ENCODE measurements at regions not wholly inside any gene's neighbourhood (a gene's known extent, or its start where the extent isn't known, plus 50 kb on each side); places are given as distances from the start of the nearest gene placed in this dataset.

DNA sequence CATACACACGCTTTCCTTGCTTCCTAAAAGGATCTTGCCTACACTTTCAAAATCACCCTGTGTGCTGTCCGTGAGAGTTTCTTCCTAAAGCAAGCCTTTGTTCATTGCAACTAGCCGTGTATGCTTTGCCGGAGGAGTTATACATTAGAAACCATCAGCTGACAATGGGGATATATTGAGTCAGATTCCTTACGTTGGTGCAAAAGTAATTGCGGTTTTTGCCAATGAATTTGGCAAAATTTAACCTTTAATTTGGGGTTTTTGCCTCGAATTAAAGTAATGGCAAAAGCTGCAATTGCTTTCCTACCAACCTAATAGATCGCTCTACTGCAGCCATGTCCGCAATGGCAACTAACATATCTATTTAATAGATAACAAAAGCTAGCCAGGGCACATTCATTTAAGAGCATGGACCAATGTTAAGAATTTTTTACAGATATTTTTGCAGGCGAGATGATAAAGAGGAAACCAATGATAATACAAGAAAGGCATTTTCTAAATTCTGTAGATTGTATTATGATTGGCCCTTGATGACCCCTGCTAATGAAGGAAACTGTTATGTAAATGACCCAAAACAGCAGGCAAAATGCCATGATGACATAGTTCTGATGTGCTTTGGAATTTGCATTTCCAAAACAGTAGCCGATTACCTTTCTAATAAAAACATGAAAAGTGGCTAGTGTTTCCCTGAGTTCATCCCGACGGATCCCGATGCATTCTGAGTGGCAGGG, 184.8 kb upstream of the NRP1 start:
- Histone ChIP-seq H3K4me2 (ENCODE audit: unreplicated experiment) (no peak overlapping the region), H3K4me3 (no peak overlapping the region), H3K79me2 (ENCODE audit: insufficient read depth) (no peaks in the 10 kb centered on the region), H3K9me2 (ENCODE audit: insufficient read depth) (no peaks in the 10 kb centered on the region), H3K9me3 (ENCODE audit: low read depth) (no peaks in the 10 kb centered on the region), H3F3A (ENCODE audit: insufficient read depth) (no peaks in the 10 kb centered on the region), H3K4me1 (ENCODE audit: insufficient read depth) (peaks cover 9% of the 10 kb centered on the region), H2AFZ (no peak overlapping the region), H3K27me3 (replicated peaks; ENCODE audit: insufficient read depth) (no peaks in the 10 kb centered on the region), H3K36me3 (ENCODE audit: low read depth) (no peaks in the 10 kb centered on the region), H4K20me1 (ENCODE audit: insufficient read depth) (no peaks in the 10 kb centered on the region), H3K27ac (no peak overlapping the region), H3K9ac (no peak overlapping the region)
- DNase-seq = no peak
- WGBS, 2 experiments (ENCODE audit: low coverage in 1 of 2, low lambda C conversion rate in 2 of 2, missing lambda C conversion rate in 2 of 2) = 82 to 84% methylated on average over 14 of the region's 14 CpGs
- no peak for TF ChIP-seq EZH2phosphoT487 (IDR thresholded peaks at IDR 0.05; ENCODE audit: insufficient read depth, low read depth)
- no peak for TF ChIP-seq EZH2 (IDR thresholded peaks at IDR 0.05; ENCODE audit: insufficient read depth, poor library complexity, severe bottlenecking)
- in situ Hi-C loops (cut with MboI) = no loop called here

DNA sequence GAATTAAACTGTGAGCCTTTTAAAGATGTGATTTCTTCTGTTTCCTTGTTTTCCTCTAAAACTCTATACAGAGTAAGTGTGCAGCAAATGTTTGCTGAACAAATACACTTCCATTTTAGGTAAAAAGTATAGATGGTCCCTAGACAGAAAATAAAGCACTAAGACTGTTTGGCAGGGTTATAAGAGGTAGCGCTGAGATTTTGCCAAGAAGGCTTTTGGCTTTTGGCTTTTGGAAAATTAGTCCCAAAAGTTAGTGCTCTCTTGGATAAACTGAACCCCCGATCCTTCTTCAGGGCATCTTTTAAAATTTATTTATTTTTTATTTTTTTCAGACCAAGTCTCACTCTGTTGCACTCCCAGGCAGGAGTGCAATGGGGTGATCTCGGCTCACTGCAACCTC, 175.7 kb upstream of the NRP1 start:
- H3K27me3 ChIP-seq (replicated peaks; ENCODE audit: insufficient read depth) = no peaks in the 10 kb centered on the region
- 79 to 80% methylated on average over 3 of the region's 3 CpGs for WGBS, 2 experiments (ENCODE audit: low coverage in 1 of 2, low lambda C conversion rate in 2 of 2, missing lambda C conversion rate in 2 of 2)
- H3K4me3 ChIP-seq = no peak overlapping the region
- H2AFZ ChIP-seq = no peak overlapping the region
- no peak for TF ChIP-seq EZH2 (IDR thresholded peaks at IDR 0.05; ENCODE audit: insufficient read depth, poor library complexity, severe bottlenecking)
- TF ChIP-seq EZH2phosphoT487 (IDR thresholded peaks at IDR 0.05; ENCODE audit: insufficient read depth, low read depth) = no peak
- H3F3A ChIP-seq (ENCODE audit: insufficient read depth) = no peaks in the 10 kb centered on the region; the same call in 1 of the 2 replicates
- no peak overlapping the region for H3K27ac ChIP-seq
- DNase-seq = no peak
- no peak overlapping the region for H3K4me2 ChIP-seq (ENCODE audit: unreplicated experiment)
- H4K20me1 ChIP-seq (ENCODE audit: insufficient read depth) = no peaks in the 10 kb centered on the region
- H3K36me3 ChIP-seq (ENCODE audit: low read depth) = no peaks in the 10 kb centered on the region
- H3K9ac ChIP-seq = no peak overlapping the region
- H3K79me2 ChIP-seq (ENCODE audit: insufficient read depth) = no peaks in the 10 kb centered on the region
- no peaks in the 10 kb centered on the region for H3K9me3 ChIP-seq (ENCODE audit: low read depth)
- H3K4me1 ChIP-seq (ENCODE audit: insufficient read depth) = peaks cover 22% of the 10 kb centered on the region
- in situ Hi-C loops (cut with MboI) = no loop called here
- no peaks in the 10 kb centered on the region for H3K9me2 ChIP-seq (ENCODE audit: insufficient read depth)

DNA sequence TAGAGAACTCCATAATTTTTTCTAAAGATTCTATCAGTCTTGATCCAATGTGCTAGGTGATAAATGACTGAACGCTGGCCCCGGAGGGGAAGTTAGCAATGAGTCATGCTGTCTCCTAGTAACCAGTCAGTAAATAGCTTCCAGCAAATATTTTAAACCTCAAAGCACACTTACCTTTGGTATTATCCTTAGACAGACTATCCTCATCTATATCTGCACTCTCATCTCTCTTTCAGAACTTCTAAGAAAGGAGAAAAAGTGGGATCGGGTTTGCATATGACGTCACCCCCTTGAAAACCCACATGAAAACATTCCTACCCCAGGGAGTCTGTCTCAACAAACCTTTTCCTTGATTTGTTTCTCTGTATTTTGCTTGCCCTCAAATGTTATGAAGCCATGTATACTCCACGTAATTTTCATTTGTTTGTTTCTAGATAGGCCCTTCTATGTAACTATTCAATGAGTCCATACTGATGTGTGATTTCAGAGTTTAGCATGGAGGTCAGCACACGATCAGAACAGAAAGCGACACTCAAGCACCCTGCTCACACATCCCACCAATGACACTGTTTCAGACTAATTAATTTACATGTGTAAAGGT, 174.9 kb upstream of the NRP1 start:
- H3K27me3 ChIP-seq (replicated peaks; ENCODE audit: insufficient read depth) = no peaks in the 10 kb centered on the region
- in situ Hi-C loops (cut with MboI) = no loop called here
- peak overlapping the region; percentile 35 for H3K4me2 ChIP-seq (ENCODE audit: unreplicated experiment)
- H2AFZ ChIP-seq = no peak overlapping the region
- 34 to 36% methylated on average over 7 of the region's 7 CpGs for WGBS, 2 experiments (ENCODE audit: low coverage in 1 of 2, low lambda C conversion rate in 2 of 2, missing lambda C conversion rate in 2 of 2)
- no peaks in the 10 kb centered on the region for H3K79me2 ChIP-seq (ENCODE audit: insufficient read depth)
- H3K9ac ChIP-seq = peak overlapping the region; percentile 23
- H3F3A ChIP-seq (ENCODE audit: insufficient read depth) = no peaks in the 10 kb centered on the region; the same call in 1 of the 2 replicates
- H3K27ac ChIP-seq = peak overlapping the region; percentile 5
- TF ChIP-seq EZH2 (IDR thresholded peaks at IDR 0.05; ENCODE audit: insufficient read depth, poor library complexity, severe bottlenecking) (no peak), EZH2phosphoT487 (IDR thresholded peaks at IDR 0.05; ENCODE audit: insufficient read depth, low read depth) (no peak)
- peak overlapping the region; percentile 19; the same call in 1 of the 2 replicates for H3K4me3 ChIP-seq
- peak; percentile 88 for DNase-seq
- H3K36me3 ChIP-seq (ENCODE audit: low read depth) = no peaks in the 10 kb centered on the region
- H3K9me3 ChIP-seq (ENCODE audit: low read depth) = no peaks in the 10 kb centered on the region
- H4K20me1 ChIP-seq (ENCODE audit: insufficient read depth) = no peaks in the 10 kb centered on the region
- H3K4me1 ChIP-seq (ENCODE audit: insufficient read depth) = peaks cover 22% of the 10 kb centered on the region
- H3K9me2 ChIP-seq (ENCODE audit: insufficient read depth) = no peaks in the 10 kb centered on the region

DNA sequence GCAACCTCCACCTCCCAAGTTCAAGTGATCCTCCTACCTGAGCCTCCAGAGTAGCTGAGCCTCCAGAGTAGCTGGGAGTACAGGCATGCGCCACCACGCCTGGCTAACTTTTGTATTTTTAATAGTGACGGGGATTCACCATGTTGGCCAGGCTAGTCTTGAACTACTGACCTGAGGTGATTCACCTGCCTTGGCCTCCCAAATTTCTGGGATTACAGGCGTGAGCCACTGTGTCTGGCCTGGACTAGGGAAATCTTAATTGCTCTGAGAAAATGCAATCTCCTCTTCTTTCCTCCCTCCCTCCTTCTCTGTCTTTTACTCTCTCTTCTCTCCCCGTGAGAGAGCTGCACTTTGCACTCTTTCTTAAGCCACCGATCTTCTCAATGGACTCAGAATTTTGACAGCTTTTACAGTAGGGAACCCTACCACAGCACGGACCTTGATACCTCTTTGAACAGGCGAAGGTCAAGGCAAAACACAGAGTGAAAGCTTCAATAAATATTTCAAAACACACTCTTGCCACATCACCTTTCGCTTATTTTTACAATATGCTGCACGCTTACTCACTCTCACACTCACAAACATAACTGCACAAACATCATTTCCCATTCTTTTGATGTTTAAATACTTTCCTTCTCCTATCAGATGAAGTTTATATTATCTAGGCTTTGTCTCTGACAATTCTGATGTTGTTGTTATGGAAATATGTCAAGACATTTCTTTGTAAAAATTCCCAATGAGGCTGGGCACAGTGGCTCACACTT, 173.4 kb upstream of the NRP1 start:
- H3K4me3 ChIP-seq = no peak overlapping the region
- H3K4me1 ChIP-seq (ENCODE audit: insufficient read depth) = peaks cover 22% of the 10 kb centered on the region
- H3K9me2 ChIP-seq (ENCODE audit: insufficient read depth) = no peaks in the 10 kb centered on the region
- TF ChIP-seq EZH2phosphoT487 (IDR thresholded peaks at IDR 0.05; ENCODE audit: insufficient read depth, low read depth) (no peak), EZH2 (IDR thresholded peaks at IDR 0.05; ENCODE audit: insufficient read depth, poor library complexity, severe bottlenecking) (no peak)
- in situ Hi-C loops (cut with MboI) = no loop called here
- H3K27ac ChIP-seq = no peak overlapping the region
- H3K9me3 ChIP-seq (ENCODE audit: low read depth) = no peaks in the 10 kb centered on the region
- no peaks in the 10 kb centered on the region for H3K36me3 ChIP-seq (ENCODE audit: low read depth)
- WGBS, 2 experiments (ENCODE audit: low coverage in 1 of 2, low lambda C conversion rate in 2 of 2, missing lambda C conversion rate in 2 of 2) = 95 to 97% methylated on average over 10 of the region's 10 CpGs
- no peak overlapping the region for H3K4me2 ChIP-seq (ENCODE audit: unreplicated experiment)
- no peaks in the 10 kb centered on the region; the same call in 1 of the 2 replicates for H3F3A ChIP-seq (ENCODE audit: insufficient read depth)
- H2AFZ ChIP-seq = no peak overlapping the region
- no peaks in the 10 kb centered on the region for H4K20me1 ChIP-seq (ENCODE audit: insufficient read depth)
- no peaks in the 10 kb centered on the region for H3K79me2 ChIP-seq (ENCODE audit: insufficient read depth)
- no peak for DNase-seq
- no peak overlapping the region for H3K9ac ChIP-seq
- H3K27me3 ChIP-seq (replicated peaks; ENCODE audit: insufficient read depth) = no peaks in the 10 kb centered on the region
